K562 (cell line): ENCODE measurements at regions not wholly inside any gene's neighbourhood (a gene's known extent, or its start where the extent isn't known, plus 50 kb on each side); places are given as distances from the start of the nearest gene placed in this dataset.

ENCODE experiments used
- ATAC-seq: fragments of 200-7000 bp; cut with Tn5 transposase; 3 replicates; pipeline ENCODE4 v1.9.1; 2020; ENCODE audit warnings: moderate library complexity
- BruUV-seq: library from RNA; stranded (reverse); fragments of 400-500 nt; replicated peaks from 2 replicates; lab custom pipeline; 2021; lab: Mats Ljungman, UMichigan
- CTCF ChIA-PET: fragments of 300-600 bp; formaldehyde crosslinking; extraction: SDS; loops from one replicate; lab custom pipeline; 2021; ENCODE audit warnings: low intra/inter-chr PET ratio; lab: Yijun Ruan, JAX
- POLR2A ChIA-PET: fragments of 300-600, 350-650 bp; sonication (Branson Sonifier 250); formaldehyde crosslinking; extraction: SDS; loops from one replicate; lab custom pipeline; 2021; ENCODE audit warnings: antibody characterized with exemption, inconsistent platforms; lab: Yijun Ruan, JAX
- DNase-seq, 4 experiments: peaks; one replicate each; pipeline versions ENCODE4 v3.0.0 to v3.0.0-alpha.2; 2011 to 2018; ENCODE audit warnings: low spot score in 3 of 4, mixed read lengths in 3 of 4; ENCODE audit errors: extremely low read depth in 1 of 4
- FAIRE-seq: peaks from 2 replicates; lab custom pipeline; 2011; peaks lifted over from hg19 to GRCh38; lab: Jason Lieb, UNC
- H2AFZ ChIP-seq: 2 replicates; pipeline ENCODE4 v1.6.0; 2011; ENCODE audit warnings: low read depth, low read length, control low read depth, inconsistent platforms
- H3K27ac ChIP-seq: fragments of 200-600 bp; 3 replicates; pipeline ENCODE4 v1.8.0; 2011; ENCODE audit warnings: low read depth, mild to moderate bottlenecking, control low read depth, inconsistent platforms, low read length, moderate library complexity, mixed read lengths; ENCODE audit errors: extremely low read depth
- H3K27me3 ChIP-seq, 2 experiments: fragments of 300-600 bp in 1 of 2; 2 replicates in 1 of 2; 3 replicates in 1 of 2; pipeline versions ENCODE4 v1.6.0 to v1.8.0; 2011; ENCODE audit warnings: inconsistent platforms in 2 of 2, low read length in 2 of 2, mild to moderate bottlenecking in 1 of 2, mixed read lengths in 1 of 2, moderate library complexity in 1 of 2; ENCODE audit not compliant: control insufficient read depth in 2 of 2, insufficient read depth in 2 of 2
- H3K36me3 ChIP-seq: fragments of 300-600 bp; 3 replicates; pipeline ENCODE4 v1.8.0; 2011; ENCODE audit warnings: mild to moderate bottlenecking, low read length, inconsistent platforms; ENCODE audit not compliant: control insufficient read depth, insufficient read depth
- H3K4me1 ChIP-seq, 2 experiments: fragments of 200-600 bp in 1 of 2; replicated peaks in 1 of 2; 2 replicates in 1 of 2; 3 replicates in 1 of 2; pipeline versions ENCODE4 v1.5.1 to v1.8.0; 2011; ENCODE audit warnings: inconsistent platforms in 2 of 2, low read length in 2 of 2, mild to moderate bottlenecking in 1 of 2, mixed read lengths in 1 of 2, moderate library complexity in 1 of 2; ENCODE audit not compliant: control insufficient read depth in 2 of 2, insufficient read depth in 2 of 2
- H3K4me2 ChIP-seq: 2 replicates; pipeline ENCODE4 v1.6.1; 2011; ENCODE audit warnings: low read length, control low read depth, inconsistent platforms, mixed read lengths; ENCODE audit not compliant: insufficient read depth
- H3K4me3 ChIP-seq: fragments of 200-600 bp; sonication (generic), shearing (Covaris generic); 2 replicates; pipeline ENCODE4 v1.5.1; 2016; ENCODE audit warnings: control low read depth, inconsistent platforms
- H3K79me2 ChIP-seq: fragments of 200-600 bp; 3 replicates; pipeline ENCODE4 v1.8.0; 2011; ENCODE audit warnings: low read length, inconsistent platforms; ENCODE audit not compliant: control insufficient read depth, insufficient read depth
- H3K9ac ChIP-seq, 2 experiments: 2 replicates each; pipeline versions ENCODE4 v1.6.0 to v1.6.1; 2011; ENCODE audit warnings: low read depth in 2 of 2, low read length in 2 of 2, control low read depth in 1 of 2, inconsistent platforms in 1 of 2, mild to moderate bottlenecking in 1 of 2, mixed read lengths in 1 of 2; ENCODE audit not compliant: insufficient read depth in 1 of 2
- H3K9me1 ChIP-seq: one replicate; pipeline ENCODE4 v1.6.0; 2011; ENCODE audit warnings: inconsistent platforms, mild to moderate bottlenecking, low read length, moderate library complexity; ENCODE audit not compliant: control insufficient read depth, insufficient read depth
- H3K9me3 ChIP-seq: replicated peaks from 2 replicates; pipeline ENCODE4 v1.5.1; 2011; ENCODE audit warnings: low read depth, low read length, inconsistent platforms; ENCODE audit not compliant: control insufficient read depth, insufficient read depth
- H4K20me1 ChIP-seq: replicated peaks from 2 replicates; pipeline ENCODE4 v1.6.1; 2011; ENCODE audit warnings: low read length, inconsistent platforms, mixed read lengths; ENCODE audit not compliant: control insufficient read depth, insufficient read depth
- NFIC ChIP-seq: fragments of 450-650 bp; IDR thresholded peaks from 2 replicates; pipeline ENCODE4 v1.6.1; 2017; ENCODE audit warnings: mild to moderate bottlenecking, inconsistent platforms
- SIRT6 ChIP-seq: IDR thresholded peaks from one replicate; pipeline ENCODE4 v1.6.1; 2012; ENCODE audit warnings: low read depth, mild to moderate bottlenecking, control low read depth, inconsistent platforms, low read length, moderate library complexity
- STAT6 ChIP-seq: sonication (generic); formaldehyde crosslinking; IDR thresholded peaks from 2 replicates; pipeline ENCODE4 v1.8.1; 2023; ENCODE audit warnings: mild to moderate bottlenecking, missing genetic modification reagents
- TAF15 ChIP-seq: fragments of 200-400 bp; formaldehyde crosslinking; IDR thresholded peaks from 2 replicates; pipeline ENCODE4 v1.6.1; 2017; ENCODE audit warnings: mild to moderate bottlenecking, low read depth, low read length, moderate library complexity
- THAP7 ChIP-seq: fragments of 250-450 bp; sonication (Bioruptor Pico); IDR thresholded peaks from 2 replicates; pipeline ENCODE4 v1.5.0; 2021
- ZEB2 ChIP-seq: fragments of 450-650 bp; IDR thresholded peaks from 2 replicates; pipeline ENCODE4 v1.6.1; 2016
- WGBS: fragments of 100-300 bp; shearing (Covaris generic); methylation state at CpG from one replicate; pipeline ENCODE4 v1.1.6; 2016; ENCODE audit warnings: low coverage, mixed read lengths; ENCODE audit not compliant: insufficient coverage; ENCODE audit errors: missing lambda C conversion rate; 5-methylcytosine and 5-hydroxymethylcytosine counted together
- in situ Hi-C: fragments of 300-500 bp; cut with MboI; formaldehyde crosslinking; loops from 4 replicates; pipeline ENCODE4 v1.15.0; 2018; ENCODE audit warnings: inconsistent platforms, mixed read lengths
- intact Hi-C: fragments of 100-400 bp; cut with micrococcal nuclease; formaldehyde crosslinking; loops from 2 replicates; pipeline ENCODE4 v1.14.2; 2022

- BruUV-seq = no TSS peak
- Histone ChIP-seq H3K79me2 (no peaks in the 10 kb centered on the region), H3K4me2 (no peak overlapping the region), H3K9me1 (no peaks in the 10 kb centered on the region), H3K27me3 (peaks cover 26 to 48% of the 10 kb centered on the region in 2 experiments), H4K20me1 (no peaks in the 10 kb centered on the region), H3K9ac (no peak overlapping the region), H3K36me3 (no peaks in the 10 kb centered on the region), H2AFZ (no peak overlapping the region), H3K9me3 (no peaks in the 10 kb centered on the region), H3K4me1 (peaks cover 0 to 7% of the 10 kb centered on the region in 2 experiments; a peak in 1 of 5 replicates), H3K4me3 (no peak overlapping the region), H3K27ac (no peak overlapping the region)
- FAIRE-seq (no peak), DNase-seq (no peak), ATAC-seq (no peak)
- CTCF ChIA-PET = no interaction called here
- in situ Hi-C loops = no loop called here
- intact Hi-C loops = no loop called here
- 3% methylated on average over 9 of the region's 9 CpGs for WGBS
- no peak for TF ChIP-seq SIRT6
- no peak for TF ChIP-seq ZEB2
- TF ChIP-seq THAP7 = no peak
- TF ChIP-seq TAF15 = no peak
- TF ChIP-seq NFIC = 0 out of 2 replicates have a peak, but pooled peaks have one; percentile 18
- TF ChIP-seq STAT6 = no peak
- POLR2A ChIA-PET = interaction anchor here (0.7 to 1.3 kb wide), 2 partner anchors 14 to 163 kb away, joined by 3 to 5 read pairs; no protein-coding TSS in a partner anchor
These were observed 182.4 kb downstream of the DLL1 start for GRCh38 chr6:170108456-170108855.
